ENCODE measurements at regions not wholly inside any gene's neighbourhood (a gene's known extent, or its start where the extent isn't known, plus 50 kb on each side); places are given as distances from the start of the nearest gene placed in this dataset.

- TF ChIP-seq CTCF (conservative IDR thresholded peaks at IDR 0.05; ENCODE audit: low read depth, low read length) = no peak
- no peak for TF ChIP-seq SMC3 (IDR thresholded peaks at IDR 0.05; ENCODE audit: low read depth, low read length)
- TF ChIP-seq POLR2A (IDR thresholded peaks at IDR 0.05; ENCODE audit: low read depth, low read length) = no peak
- TF ChIP-seq CHD1 (IDR thresholded peaks at IDR 0.05; ENCODE audit: low read depth, low read length) = no peak
- no peak for TF ChIP-seq MAFK (IDR thresholded peaks at IDR 0.05; ENCODE audit: low read depth, low read length)
- no peak for TF ChIP-seq USF2 (IDR thresholded peaks at IDR 0.05; ENCODE audit: low read depth, low read length)
- TF ChIP-seq CEBPB (IDR thresholded peaks at IDR 0.05; ENCODE audit: low read depth, low read length) = no peak
- TF ChIP-seq RAD21 (IDR thresholded peaks at IDR 0.05; ENCODE audit: low read length) = no peak
- no peak for TF ChIP-seq RCOR1 (IDR thresholded peaks at IDR 0.05; ENCODE audit: insufficient replicate concordance, low read length)
- TF ChIP-seq MXI1 (IDR thresholded peaks at IDR 0.05; ENCODE audit: borderline replicate concordance, low read depth, low read length) = no peak
Observed at GRCh38 chr18:57920036-57920435, 116.9 kb upstream of the ATP8B1 start.

Data from IMR-90 (cell line).